CD4-positive, alpha-beta T cell (primary cell): ENCODE measurements at regions not wholly inside any gene's neighbourhood (a gene's known extent, or its start where the extent isn't known, plus 50 kb on each side); places are given as distances from the start of the nearest gene placed in this dataset.

Source experiments
- ATAC-seq: fragments of 200-7000 bp; cut with Tn5 transposase; one replicate; pipeline ENCODE4 v1.10.0; 2022; ENCODE audit warnings: mild to moderate bottlenecking; ENCODE audit not compliant: poor library complexity
- CTCF ChIA-PET: fragments of 350-600 bp; sonication (Branson Sonifier 250); formaldehyde crosslinking; loops from one replicate; lab custom pipeline; 2021; ENCODE audit warnings: antibody characterized with exemption, inconsistent platforms; lab: Charles Lee
- POLR2A ChIA-PET: fragments of 350-600 bp; sonication (Branson Sonifier 250); formaldehyde crosslinking; loops from one replicate; lab custom pipeline; 2021; ENCODE audit warnings: antibody characterized with exemption, inconsistent platforms; lab: Charles Lee
- DNase-seq, 14 experiments: peaks; one replicate each; pipeline ENCODE4 v3.0.0-alpha.2; 2013 to 2020; ENCODE audit warnings: mixed read lengths in 2 of 14
- H3K27ac ChIP-seq, 2 donors: one replicate each; pipeline versions ENCODE4 v1.5.1 to v1.7.0; 2013; ENCODE audit warnings: low read length in 2 of 2, low read depth in 1 of 2, mild to moderate bottlenecking in 1 of 2
- H3K27me3 ChIP-seq, 2 experiments: 1 replicate in 1 of 2; 2 replicates in 1 of 2; pipeline versions ENCODE4 v1.6.1 to v1.7.0; 2013; ENCODE audit warnings: low read length in 2 of 2, control low read depth in 1 of 2, mild to moderate bottlenecking in 1 of 2, moderate library complexity in 1 of 2; ENCODE audit not compliant: insufficient read depth in 2 of 2, control insufficient read depth in 1 of 2
- H3K36me3 ChIP-seq: one replicate; pipeline ENCODE4 v1.6.1; 2013; ENCODE audit warnings: low read length, control low read depth; ENCODE audit not compliant: insufficient read depth
- H3K4me1 ChIP-seq: one replicate; pipeline ENCODE4 v1.6.1; 2013; ENCODE audit warnings: low read length, control low read depth; ENCODE audit not compliant: insufficient read depth
- H3K4me3 ChIP-seq: one replicate; pipeline ENCODE4 v1.5.1; 2013; ENCODE audit warnings: mild to moderate bottlenecking, low read length, moderate library complexity
- H3K9me3 ChIP-seq, 2 experiments: 1 replicate in 1 of 2; 2 replicates in 1 of 2; pipeline versions ENCODE4 v1.6.1 to v1.7.0; 2013; ENCODE audit warnings: low read length in 2 of 2, mild to moderate bottlenecking in 2 of 2, control low read depth in 1 of 2, moderate library complexity in 1 of 2; ENCODE audit not compliant: control insufficient read depth in 1 of 2, insufficient read depth in 1 of 2
- H3K27ac Mint-ChIP-seq: one replicate; pipeline ENCODE4 v1.8.0; 2020; ENCODE audit warnings: mixed read lengths
- H3K27me3 Mint-ChIP-seq: one replicate; pipeline ENCODE4 v1.8.0; 2021; ENCODE audit warnings: mixed read lengths
- H3K36me3 Mint-ChIP-seq: one replicate; pipeline ENCODE4 v1.8.0; 2021; ENCODE audit warnings: low read depth, mixed read lengths
- H3K4me1 Mint-ChIP-seq: one replicate; pipeline ENCODE4 v1.8.0; 2021; ENCODE audit warnings: low read depth, mixed read lengths
- H3K4me3 Mint-ChIP-seq: one replicate; pipeline ENCODE4 v1.8.0; 2020; ENCODE audit warnings: mild to moderate bottlenecking, mixed read lengths
- H3K9me3 Mint-ChIP-seq: one replicate; pipeline ENCODE4 v1.8.0; 2020; ENCODE audit warnings: mixed read lengths
- intact Hi-C, 2 experiments: fragments of 100-400 bp; cut with DNase I in 1 of 2; cut with micrococcal nuclease in 1 of 2; formaldehyde crosslinking; loops; one replicate each; pipeline versions ENCODE4 v1.15.1 to v1.9.0; 2023 to 2025; cut with DNase I, micrococcal nuclease
- TF ChIP-seq, protein P1 (sequence below): fragments of 200-600 bp; IDR thresholded peaks from one replicate; pipeline ENCODE4 v1.8.0; 2022; ENCODE audit warnings: antibody characterized with exemption, mild to moderate bottlenecking

DNA sequence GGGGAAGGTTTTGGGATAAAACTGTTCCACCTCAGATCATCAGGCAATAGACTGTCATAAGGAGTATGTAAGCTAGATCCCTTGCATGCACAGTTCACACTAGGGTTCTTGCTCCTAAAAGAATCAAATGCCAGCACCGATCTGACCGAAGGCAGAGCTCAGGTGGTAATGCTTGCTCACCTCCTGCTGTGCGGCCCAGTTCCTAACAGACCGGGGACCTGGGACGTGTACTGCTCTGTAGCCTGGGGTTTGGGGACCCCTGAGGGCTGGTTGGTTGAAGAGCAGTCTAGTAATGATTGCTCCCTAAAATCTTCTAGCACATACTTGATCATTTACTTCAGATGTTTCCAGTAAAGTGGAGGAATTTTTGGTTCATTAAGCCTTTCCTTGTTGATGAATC, 173.1 kb upstream of the SLIT2 start:
- Mint-ChIP-seq H3K4me3 (no peak overlapping the region), H3K4me1 (no peaks in the 10 kb centered on the region), H3K36me3 (no peaks in the 10 kb centered on the region), H3K27ac (no peak overlapping the region), H3K27me3 (no peaks in the 10 kb centered on the region), H3K9me3 (peaks cover 5% of the 10 kb centered on the region)
- Histone ChIP-seq H3K4me1 (no peaks in the 10 kb centered on the region), H3K9me3 (peaks cover 0 to 3% of the 10 kb centered on the region in 2 experiments), H3K27me3 (no peaks in the 10 kb centered on the region), H3K36me3 (no peaks in the 10 kb centered on the region), H3K4me3 (no peak overlapping the region), H3K27ac (no peak overlapping the region)
- TF ChIP-seq, protein P1, sequence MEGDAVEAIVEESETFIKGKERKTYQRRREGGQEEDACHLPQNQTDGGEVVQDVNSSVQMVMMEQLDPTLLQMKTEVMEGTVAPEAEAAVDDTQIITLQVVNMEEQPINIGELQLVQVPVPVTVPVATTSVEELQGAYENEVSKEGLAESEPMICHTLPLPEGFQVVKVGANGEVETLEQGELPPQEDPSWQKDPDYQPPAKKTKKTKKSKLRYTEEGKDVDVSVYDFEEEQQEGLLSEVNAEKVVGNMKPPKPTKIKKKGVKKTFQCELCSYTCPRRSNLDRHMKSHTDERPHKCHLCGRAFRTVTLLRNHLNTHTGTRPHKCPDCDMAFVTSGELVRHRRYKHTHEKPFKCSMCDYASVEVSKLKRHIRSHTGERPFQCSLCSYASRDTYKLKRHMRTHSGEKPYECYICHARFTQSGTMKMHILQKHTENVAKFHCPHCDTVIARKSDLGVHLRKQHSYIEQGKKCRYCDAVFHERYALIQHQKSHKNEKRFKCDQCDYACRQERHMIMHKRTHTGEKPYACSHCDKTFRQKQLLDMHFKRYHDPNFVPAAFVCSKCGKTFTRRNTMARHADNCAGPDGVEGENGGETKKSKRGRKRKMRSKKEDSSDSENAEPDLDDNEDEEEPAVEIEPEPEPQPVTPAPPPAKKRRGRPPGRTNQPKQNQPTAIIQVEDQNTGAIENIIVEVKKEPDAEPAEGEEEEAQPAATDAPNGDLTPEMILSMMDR = no peak
- ChIA-PET CTCF (no interaction called here), POLR2A (no interaction called here)
- no peak for ATAC-seq
- no peak for DNase-seq
- intact Hi-C loops = no loop called here

DNA sequence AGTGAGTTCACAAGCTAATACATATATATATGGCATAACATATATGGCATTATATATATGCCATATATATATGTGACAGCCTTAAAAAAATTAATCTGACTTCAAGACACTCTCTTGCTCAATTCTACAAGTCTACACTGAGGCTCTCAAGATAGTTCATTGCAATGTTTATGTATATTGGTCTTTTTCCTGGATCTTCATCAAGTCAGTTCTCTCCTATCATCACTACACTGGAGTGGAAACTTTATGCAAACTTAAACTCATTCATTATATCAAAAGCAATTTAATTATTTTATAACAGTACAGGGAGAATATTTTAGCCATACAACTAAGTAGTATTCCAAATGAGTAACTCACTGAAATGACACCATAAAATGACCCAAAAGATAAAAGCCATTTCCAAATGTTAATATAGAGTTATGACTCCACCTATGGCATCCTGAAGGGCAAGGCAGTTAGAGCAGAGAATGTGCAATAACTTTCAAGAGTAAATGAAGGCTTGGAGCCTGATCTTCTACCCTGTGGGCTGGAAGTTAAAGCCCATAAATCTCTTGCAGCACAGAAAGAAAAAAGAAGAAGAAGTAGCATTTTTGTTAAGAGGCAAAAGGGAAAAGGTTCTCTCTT, 176.3 kb upstream of the SLIT2 start:
- Histone ChIP-seq H3K36me3 (no peaks in the 10 kb centered on the region), H3K9me3 (peaks cover 0 to 3% of the 10 kb centered on the region in 2 experiments), H3K4me3 (no peak overlapping the region), H3K4me1 (no peaks in the 10 kb centered on the region), H3K27ac (no peak overlapping the region), H3K27me3 (no peaks in the 10 kb centered on the region)
- H3K27ac Mint-ChIP-seq = no peak overlapping the region
- TF ChIP-seq, protein P1 = no peak
- ChIA-PET POLR2A (no interaction called here), CTCF (no interaction called here)
- no peaks in the 10 kb centered on the region for H3K27me3 Mint-ChIP-seq
- ATAC-seq (no peak), DNase-seq (no peak)
- intact Hi-C loops = no loop called here
- H3K36me3 Mint-ChIP-seq = no peaks in the 10 kb centered on the region
- peaks cover 4% of the 10 kb centered on the region for H3K9me3 Mint-ChIP-seq
- H3K4me3 Mint-ChIP-seq = no peak overlapping the region
- no peaks in the 10 kb centered on the region for H3K4me1 Mint-ChIP-seq

DNA sequence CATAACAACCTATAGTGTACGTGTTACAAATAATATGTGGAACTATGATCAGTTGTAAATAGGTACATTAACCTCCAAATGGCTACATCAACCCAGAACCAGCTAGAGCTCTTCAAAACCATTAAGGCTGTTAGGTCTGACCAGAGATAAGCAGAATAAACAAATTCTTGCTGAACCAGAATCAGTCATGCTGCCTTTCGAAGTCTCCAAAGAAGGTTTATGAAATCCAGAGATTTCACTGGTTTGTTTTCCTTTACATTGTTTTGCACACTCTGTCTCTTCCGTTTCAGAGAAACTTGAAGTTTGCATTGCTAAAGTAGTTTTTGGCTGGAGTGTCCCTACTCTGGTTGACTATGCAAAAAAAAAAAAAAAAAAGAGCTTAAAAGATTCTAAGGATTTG, 177.3 kb upstream of the SLIT2 start:
- Histone ChIP-seq H3K36me3 (no peaks in the 10 kb centered on the region), H3K27me3 (no peaks in the 10 kb centered on the region), H3K27ac (no peak overlapping the region), H3K9me3 (peaks cover 0 to 3% of the 10 kb centered on the region in 2 experiments), H3K4me3 (no peak overlapping the region), H3K4me1 (no peaks in the 10 kb centered on the region)
- POLR2A ChIA-PET = no interaction called here
- Mint-ChIP-seq H3K9me3 (peaks cover 4% of the 10 kb centered on the region), H3K36me3 (no peaks in the 10 kb centered on the region), H3K27ac (no peak overlapping the region), H3K4me3 (no peak overlapping the region), H3K4me1 (no peaks in the 10 kb centered on the region), H3K27me3 (no peaks in the 10 kb centered on the region)
- intact Hi-C loops = no loop called here
- CTCF ChIA-PET = no interaction called here
- TF ChIP-seq, protein P1 = no peak
- ATAC-seq (no peak), DNase-seq (no peak)
